ENCODE measurements at regions not wholly inside any gene's neighbourhood (a gene's known extent, or its start where the extent isn't known, plus 50 kb on each side); places are given as distances from the start of the nearest gene placed in this dataset.

DNA sequence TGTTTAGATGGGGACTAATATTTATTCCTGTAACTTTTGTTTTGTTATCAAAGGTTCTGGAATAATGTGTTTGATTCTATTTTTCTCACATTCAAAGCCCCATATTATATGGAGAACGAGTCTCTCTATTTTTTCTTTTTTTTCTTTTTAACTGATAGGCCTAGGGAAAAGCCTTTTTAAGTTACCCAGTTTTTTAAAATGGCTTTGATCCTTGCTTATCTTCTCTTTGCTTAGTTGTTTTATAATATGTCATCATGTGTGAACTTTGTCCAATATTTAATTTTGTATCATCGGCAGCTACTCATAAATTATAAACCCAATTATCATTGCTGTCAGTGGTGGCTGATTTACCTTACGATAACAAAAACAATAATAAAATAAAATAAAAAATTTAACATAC lies 610.3 kb upstream of the BCHE start:
- no peak overlapping the region for H3K4me3 ChIP-seq (ENCODE audit: control insufficient read depth in 2 of 3, extremely low read depth in 1 of 3, insufficient read depth in 2 of 3, low read depth in 1 of 3, low read length in 3 of 3)
- no peaks in the 10 kb centered on the region for H4K20me1 ChIP-seq (ENCODE audit: control insufficient read depth, extremely low read depth, insufficient read depth, low read length)
- H3K27me3 ChIP-seq (ENCODE audit: control insufficient read depth, extremely low read depth, insufficient read depth, low read length) = no peaks in the 10 kb centered on the region
- no peak for DNase-seq (ENCODE audit: low read depth, low spot score)
- dilution Hi-C loops (cut with MboI; ENCODE audit: extremely low pct_ligation_motif_present, low sequenced_read_pairs) = no loop called here
- no peak overlapping the region for H2AFZ ChIP-seq (ENCODE audit: control insufficient read depth, low read length)
- H3K79me2 ChIP-seq (ENCODE audit: control insufficient read depth, insufficient read depth, low read length) = no peaks in the 10 kb centered on the region
- no peak for FAIRE-seq
- H3K9ac ChIP-seq (ENCODE audit: control insufficient read depth, extremely low read depth, insufficient read depth, low read length) = no peak overlapping the region
- no peak for TF ChIP-seq CTCF (optimal IDR thresholded peaks at IDR 0.05 in 1 of 3, IDR thresholded peaks at IDR 0.05 in 1 of 3, conservative IDR thresholded peaks at IDR 0.05 in 1 of 3; ENCODE audit: extremely low read depth in 1 of 3, insufficient read depth in 2 of 3, low read length in 3 of 3)
- no peak for TF ChIP-seq EZH2 (IDR thresholded peaks at IDR 0.05; ENCODE audit: low read length)
- H3K4me2 ChIP-seq (ENCODE audit: control insufficient read depth, extremely low read depth, insufficient read depth, low read depth, low read length) = no peak overlapping the region
- H3K36me3 ChIP-seq (ENCODE audit: control insufficient read depth in 2 of 2, extremely low read depth in 1 of 2, insufficient read depth in 2 of 2, low read length in 2 of 2) = no peaks in the 10 kb centered on the region
- H3K4me1 ChIP-seq (ENCODE audit: control insufficient read depth, extremely low read depth, insufficient read depth, low read length) = peaks cover 35% of the 10 kb centered on the region
- H3K9me1 ChIP-seq (ENCODE audit: control insufficient read depth, extremely low read depth, insufficient read depth, low read length) = no peaks in the 10 kb centered on the region
- no peaks in the 10 kb centered on the region for H3K9me3 ChIP-seq (ENCODE audit: control insufficient read depth, low read depth, low read length)
- no peak overlapping the region for H3K27ac ChIP-seq (ENCODE audit: control insufficient read depth, insufficient read depth, low read length)

- H3K9me3 ChIP-seq (ENCODE audit: control insufficient read depth, low read depth, low read length) = no peaks in the 10 kb centered on the region
- H2AFZ ChIP-seq (ENCODE audit: control insufficient read depth, low read length) = no peak overlapping the region
- DNase-seq (ENCODE audit: low read depth, low spot score) (no peak), FAIRE-seq (no peak)
- H3K79me2 ChIP-seq (ENCODE audit: control insufficient read depth, insufficient read depth, low read length) = no peaks in the 10 kb centered on the region
- H3K9ac ChIP-seq (ENCODE audit: control insufficient read depth, extremely low read depth, insufficient read depth, low read length) = no peak overlapping the region
- H3K9me1 ChIP-seq (ENCODE audit: control insufficient read depth, extremely low read depth, insufficient read depth, low read length) = no peaks in the 10 kb centered on the region
- H3K4me2 ChIP-seq (ENCODE audit: control insufficient read depth, extremely low read depth, insufficient read depth, low read depth, low read length) = no peak overlapping the region
- no peaks in the 10 kb centered on the region for H4K20me1 ChIP-seq (ENCODE audit: control insufficient read depth, extremely low read depth, insufficient read depth, low read length)
- H3K27me3 ChIP-seq (ENCODE audit: control insufficient read depth, extremely low read depth, insufficient read depth, low read length) = no peaks in the 10 kb centered on the region
- dilution Hi-C loops (cut with MboI; ENCODE audit: extremely low pct_ligation_motif_present, low sequenced_read_pairs) = no loop called here
- no peaks in the 10 kb centered on the region for H3K36me3 ChIP-seq (ENCODE audit: control insufficient read depth in 2 of 2, extremely low read depth in 1 of 2, insufficient read depth in 2 of 2, low read length in 2 of 2)
- H3K27ac ChIP-seq (ENCODE audit: control insufficient read depth, insufficient read depth, low read length) = no peak overlapping the region
- TF ChIP-seq CTCF (optimal IDR thresholded peaks at IDR 0.05 in 1 of 3, IDR thresholded peaks at IDR 0.05 in 1 of 3, conservative IDR thresholded peaks at IDR 0.05 in 1 of 3; ENCODE audit: extremely low read depth in 1 of 3, insufficient read depth in 2 of 3, low read length in 3 of 3) (no peak), EZH2 (IDR thresholded peaks at IDR 0.05; ENCODE audit: low read length) (no peak)
- H3K4me1 ChIP-seq (ENCODE audit: control insufficient read depth, extremely low read depth, insufficient read depth, low read length) = peaks cover 32% of the 10 kb centered on the region
- no peak overlapping the region for H3K4me3 ChIP-seq (ENCODE audit: control insufficient read depth in 2 of 3, extremely low read depth in 1 of 3, insufficient read depth in 2 of 3, low read depth in 1 of 3, low read length in 3 of 3)
These were observed 609.8 kb upstream of the BCHE start for GRCh38 chr3:166446986-166447385.

Data from keratinocyte (primary cell).